RWPE2 (cell line): ENCODE measurements at regions not wholly inside any gene's neighbourhood (a gene's known extent, or its start where the extent isn't known, plus 50 kb on each side); places are given as distances from the start of the nearest gene placed in this dataset.

ENCODE experiments used
- ATAC-seq: fragments of 200-7000 bp; cut with Tn5 transposase; 3 replicates; pipeline ENCODE4 v1.9.1; 2021; ENCODE audit warnings: low read depth
- DNase-seq: peaks from one replicate; pipeline ENCODE4 v3.0.0-alpha.2; 2020; ENCODE audit warnings: low spot score
- H3K27ac ChIP-seq: fragments of 450-650 bp; 2 replicates; pipeline ENCODE4 v1.5.1; 2017; ENCODE audit warnings: mild to moderate bottlenecking; ENCODE audit not compliant: poor library complexity, severe bottlenecking
- H3K27me3 ChIP-seq: fragments of 250-450 bp; sonication (Bioruptor Pico); 2 replicates; pipeline ENCODE4 v1.5.1; 2021; ENCODE audit warnings: mild to moderate bottlenecking, moderate library complexity; ENCODE audit not compliant: insufficient read depth, poor library complexity, severe bottlenecking
- H3K36me3 ChIP-seq: fragments of 250-450 bp; sonication (Bioruptor Pico); 2 replicates; pipeline ENCODE4 v1.5.1; 2020; ENCODE audit warnings: low read depth, mild to moderate bottlenecking, moderate library complexity
- H3K4me1 ChIP-seq: fragments of 250-450 bp; sonication (Bioruptor Pico); 2 replicates; pipeline ENCODE4 v1.5.1; 2021; ENCODE audit warnings: mild to moderate bottlenecking, moderate library complexity; ENCODE audit not compliant: insufficient read depth, poor library complexity, severe bottlenecking
- H3K4me3 ChIP-seq: fragments of 250-450 bp; sonication (Bioruptor Pico); 2 replicates; pipeline ENCODE4 v1.5.1; 2021; ENCODE audit warnings: mild to moderate bottlenecking, moderate library complexity; ENCODE audit not compliant: severe bottlenecking
- H3K9me3 ChIP-seq: fragments of 250-450 bp; sonication (Bioruptor Pico); 2 replicates; pipeline ENCODE4 v1.5.1; 2021; ENCODE audit warnings: mild to moderate bottlenecking, moderate library complexity; ENCODE audit not compliant: severe bottlenecking
- TF ChIP-seq, protein P1 (sequence below): fragments of 450-650 bp; IDR thresholded peaks from one replicate; pipeline ENCODE4 v1.5.1; 2017; ENCODE audit warnings: mild to moderate bottlenecking, moderate library complexity; ENCODE audit not compliant: poor library complexity, severe bottlenecking

DNA sequence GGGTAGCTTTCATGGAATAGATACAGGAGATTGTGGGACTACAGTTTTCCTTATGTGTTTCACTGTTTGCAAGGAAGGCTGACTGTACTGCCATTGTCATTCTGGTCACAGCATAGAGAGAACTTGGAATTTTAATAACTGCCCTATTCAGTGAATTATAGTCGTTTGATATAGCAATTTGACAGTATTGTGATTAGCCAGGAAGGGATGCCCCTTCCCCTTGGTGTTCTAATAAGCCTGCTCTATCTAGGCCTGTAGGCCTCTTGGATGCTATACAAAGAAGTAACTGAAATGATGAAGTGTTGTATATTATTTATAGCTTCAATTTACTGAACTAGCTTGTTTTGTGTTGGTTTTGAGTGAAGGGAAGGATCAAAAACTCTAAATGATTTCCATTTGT, 528.6 kb upstream of the CDH2 start:
- DNase-seq = no peak
- TF ChIP-seq, protein P1, sequence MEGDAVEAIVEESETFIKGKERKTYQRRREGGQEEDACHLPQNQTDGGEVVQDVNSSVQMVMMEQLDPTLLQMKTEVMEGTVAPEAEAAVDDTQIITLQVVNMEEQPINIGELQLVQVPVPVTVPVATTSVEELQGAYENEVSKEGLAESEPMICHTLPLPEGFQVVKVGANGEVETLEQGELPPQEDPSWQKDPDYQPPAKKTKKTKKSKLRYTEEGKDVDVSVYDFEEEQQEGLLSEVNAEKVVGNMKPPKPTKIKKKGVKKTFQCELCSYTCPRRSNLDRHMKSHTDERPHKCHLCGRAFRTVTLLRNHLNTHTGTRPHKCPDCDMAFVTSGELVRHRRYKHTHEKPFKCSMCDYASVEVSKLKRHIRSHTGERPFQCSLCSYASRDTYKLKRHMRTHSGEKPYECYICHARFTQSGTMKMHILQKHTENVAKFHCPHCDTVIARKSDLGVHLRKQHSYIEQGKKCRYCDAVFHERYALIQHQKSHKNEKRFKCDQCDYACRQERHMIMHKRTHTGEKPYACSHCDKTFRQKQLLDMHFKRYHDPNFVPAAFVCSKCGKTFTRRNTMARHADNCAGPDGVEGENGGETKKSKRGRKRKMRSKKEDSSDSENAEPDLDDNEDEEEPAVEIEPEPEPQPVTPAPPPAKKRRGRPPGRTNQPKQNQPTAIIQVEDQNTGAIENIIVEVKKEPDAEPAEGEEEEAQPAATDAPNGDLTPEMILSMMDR = no peak

DNA sequence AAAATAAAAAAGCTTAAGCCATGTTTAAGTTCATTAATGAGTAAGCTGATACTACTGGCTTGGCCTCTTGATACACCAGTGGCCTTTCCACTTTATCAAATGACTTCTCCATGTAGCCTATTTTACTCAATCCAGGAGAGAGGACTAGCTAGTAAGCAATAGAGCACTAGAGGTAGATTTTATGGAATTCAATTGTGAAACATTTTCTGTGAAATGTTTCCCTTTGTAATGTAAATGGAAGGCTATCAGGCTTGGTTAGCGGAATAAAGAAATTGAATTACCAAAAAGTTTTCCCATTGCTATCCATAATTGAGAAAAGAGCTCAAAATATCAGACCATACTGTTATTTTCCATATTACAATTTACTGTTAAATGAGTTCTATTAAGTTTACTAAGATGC, 515.4 kb upstream of the CDH2 start:
- ATAC-seq = no peak
- no peaks in the 10 kb centered on the region for H3K27me3 ChIP-seq

More for the DNA sequence above, 528.6 kb upstream of the CDH2 start:
- H3K36me3 ChIP-seq = no peaks in the 10 kb centered on the region
- H3K27me3 ChIP-seq = no peaks in the 10 kb centered on the region
- H3K4me3 ChIP-seq = no peak overlapping the region
- H3K9me3 ChIP-seq = no peaks in the 10 kb centered on the region
- no peak for ATAC-seq
- H3K27ac ChIP-seq = no peak overlapping the region
- no peaks in the 10 kb centered on the region for H3K4me1 ChIP-seq

DNA sequence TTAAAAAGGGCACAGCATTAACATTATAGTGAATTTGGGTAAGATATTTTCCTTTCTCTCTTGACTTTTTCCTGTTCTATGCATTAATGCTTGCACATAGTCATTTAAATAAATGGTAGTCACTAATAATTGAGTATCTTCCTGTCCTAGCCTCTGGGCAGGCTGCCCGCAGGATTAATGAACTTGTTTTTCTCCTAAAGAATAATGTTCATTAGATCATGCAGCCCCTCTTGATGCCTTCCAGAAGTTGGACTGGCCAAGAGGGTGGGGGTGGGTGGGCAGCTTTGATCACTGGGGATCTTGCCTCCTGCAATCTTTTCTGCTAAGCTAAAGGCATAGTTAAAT, 514.5 kb upstream of the CDH2 start:
- Histone ChIP-seq H3K27me3 (no peaks in the 10 kb centered on the region), H3K27ac (no peak overlapping the region), H3K4me1 (no peaks in the 10 kb centered on the region), H3K9me3 (no peaks in the 10 kb centered on the region), H3K4me3 (no peak overlapping the region), H3K36me3 (no peaks in the 10 kb centered on the region)
- TF ChIP-seq, protein P1 = no peak
- ATAC-seq = no peak
- DNase-seq = no peak

More for the DNA sequence above, 515.4 kb upstream of the CDH2 start:
- Histone ChIP-seq H3K4me3 (no peak overlapping the region), H3K27ac (no peak overlapping the region), H3K36me3 (no peaks in the 10 kb centered on the region), H3K4me1 (no peaks in the 10 kb centered on the region), H3K9me3 (no peaks in the 10 kb centered on the region)
- TF ChIP-seq, protein P1 = no peak
- DNase-seq = no peak

DNA sequence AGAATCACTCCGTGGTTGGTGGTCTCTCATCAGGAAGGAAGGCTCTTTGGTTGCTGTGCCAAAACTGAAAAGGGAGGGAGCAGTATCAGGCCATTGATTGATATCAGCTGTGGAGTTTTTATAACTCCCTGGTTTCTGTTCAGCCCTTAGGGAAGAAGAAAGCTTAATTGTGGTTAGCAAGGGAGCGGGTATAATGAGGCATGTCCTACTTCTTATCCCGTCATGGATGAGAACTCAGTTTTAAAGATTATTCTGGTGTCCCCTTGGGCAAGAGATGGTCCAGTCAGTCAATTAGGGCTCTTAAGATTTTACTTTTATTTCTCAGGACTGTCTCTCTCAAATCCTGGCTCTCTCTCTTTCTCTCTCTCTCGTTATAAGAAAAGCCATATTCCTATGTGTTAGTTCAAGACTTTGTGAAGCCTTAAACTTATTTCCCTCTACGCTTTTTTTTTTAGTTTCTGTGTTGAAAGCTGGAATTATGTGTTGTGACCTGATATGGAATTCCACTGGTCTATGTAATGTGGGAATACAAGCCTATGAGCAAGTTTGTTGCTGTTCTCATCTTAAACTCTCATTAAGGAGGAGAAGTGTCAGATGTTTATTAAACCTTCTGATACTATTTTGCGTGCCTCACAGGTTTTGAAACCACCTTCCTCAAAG, 514.0 kb upstream of the CDH2 start:
- TF ChIP-seq, protein P1 = no peak
- Histone ChIP-seq H3K27me3 (no peaks in the 10 kb centered on the region), H3K9me3 (no peaks in the 10 kb centered on the region), H3K4me3 (no peak overlapping the region), H3K27ac (no peak overlapping the region), H3K36me3 (no peaks in the 10 kb centered on the region), H3K4me1 (no peaks in the 10 kb centered on the region)
- no peak for ATAC-seq
- DNase-seq = no peak

DNA sequence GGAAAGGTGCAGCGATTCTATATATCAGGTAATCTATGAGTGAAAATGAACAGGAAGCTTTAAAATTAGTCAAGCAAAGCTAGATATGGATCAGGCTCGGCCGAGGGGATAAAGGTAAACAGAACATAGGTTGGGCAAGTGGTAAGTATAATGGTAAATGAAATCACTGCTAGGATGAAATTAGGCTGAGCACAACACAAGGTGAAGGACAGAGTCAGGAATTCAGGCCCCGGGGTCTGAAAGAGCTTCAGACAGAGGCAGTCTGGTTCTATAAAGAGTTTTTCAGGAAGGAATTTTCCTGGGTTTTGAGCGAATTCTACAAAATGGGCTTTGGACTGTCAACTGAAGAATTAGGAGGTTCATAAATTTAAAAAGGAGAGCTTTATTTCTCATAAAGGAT, 513.2 kb upstream of the CDH2 start:
- TF ChIP-seq, protein P1 = no peak
- no peaks in the 10 kb centered on the region for H3K36me3 ChIP-seq
- no peaks in the 10 kb centered on the region for H3K9me3 ChIP-seq
- DNase-seq (no peak), ATAC-seq (no peak)
- H3K27me3 ChIP-seq = no peaks in the 10 kb centered on the region
- H3K27ac ChIP-seq = no peak overlapping the region
- no peaks in the 10 kb centered on the region for H3K4me1 ChIP-seq
- no peak overlapping the region for H3K4me3 ChIP-seq
